Osteoblast (primary cell): ENCODE measurements at regions not wholly inside any gene's neighbourhood (a gene's known extent, or its start where the extent isn't known, plus 50 kb on each side); places are given as distances from the start of the nearest gene placed in this dataset.
"Not testable (repeated sequence)": the region's sequence is repeated elsewhere in the genome, so short reads cannot be mapped to it uniquely, and the experiment has no call there.

Experiments used
- DNase-seq: peaks from one replicate; pipeline ENCODE4 v3.0.0; 2011; ENCODE audit warnings: low spot score, mixed read lengths; ENCODE audit not compliant: insufficient read length; ENCODE audit errors: missing footprints
- H2AFZ ChIP-seq: 2 replicates; pipeline ENCODE4 v1.6.0; 2011; ENCODE audit warnings: mild to moderate bottlenecking, low read length
- H3K27ac ChIP-seq: 2 replicates; pipeline ENCODE4 v1.5.1; 2011; ENCODE audit warnings: mild to moderate bottlenecking, low read depth, low read length, moderate library complexity
- H3K27me3 ChIP-seq: 2 replicates; pipeline ENCODE4 v1.6.0; 2012; ENCODE audit warnings: mild to moderate bottlenecking, control low read depth, inconsistent platforms, low read length, moderate library complexity; ENCODE audit not compliant: insufficient read depth
- H3K36me3 ChIP-seq: 2 replicates; pipeline ENCODE4 v1.5.1; 2011; ENCODE audit warnings: mild to moderate bottlenecking, low read length, control low read depth, moderate library complexity; ENCODE audit not compliant: insufficient read depth
- H3K4me1 ChIP-seq: 2 replicates; pipeline ENCODE4 v1.5.1; 2011; ENCODE audit warnings: mild to moderate bottlenecking, low read length, control low read depth, moderate library complexity; ENCODE audit not compliant: insufficient read depth
- H3K4me2 ChIP-seq: 2 replicates; pipeline ENCODE4 v1.6.0; 2011; ENCODE audit warnings: mild to moderate bottlenecking, low read length; ENCODE audit not compliant: insufficient read depth
- H3K4me3 ChIP-seq: fragments of 200-600 bp; sonication (generic); 3 replicates; pipeline ENCODE4 v1.5.1; 2012; ENCODE audit warnings: mild to moderate bottlenecking, low read length, inconsistent platforms; ENCODE audit not compliant: insufficient read depth
- H3K79me2 ChIP-seq: 2 replicates; pipeline ENCODE4 v1.6.0; 2012; ENCODE audit warnings: mild to moderate bottlenecking, low read length, control low read depth, inconsistent platforms; ENCODE audit not compliant: insufficient read depth
- H3K9me3 ChIP-seq: 2 replicates; pipeline ENCODE4 v1.5.1; 2011; ENCODE audit warnings: low read depth, low read length, control low read depth
- H4K20me1 ChIP-seq: 2 replicates; pipeline ENCODE4 v1.6.0; 2012; ENCODE audit warnings: mild to moderate bottlenecking, low read length, control low read depth; ENCODE audit not compliant: insufficient read depth
- CTCF ChIP-seq: IDR thresholded peaks from 2 replicates; pipeline ENCODE4 v1.5.1; 2011; ENCODE audit warnings: mild to moderate bottlenecking, low read depth, low read length, moderate library complexity; ENCODE audit errors: extremely low read depth

- Histone ChIP-seq H4K20me1 (no peaks in the 10 kb centered on the region), H3K4me1 (no peaks in the 10 kb centered on the region), H3K27ac (no peak overlapping the region), H3K4me3 (no peak overlapping the region), H3K9me3 (no peaks in the 10 kb centered on the region), H3K36me3 (no peaks in the 10 kb centered on the region), H3K79me2 (no peaks in the 10 kb centered on the region), H3K4me2 (no peak overlapping the region), H2AFZ (no peak overlapping the region), H3K27me3 (no peaks in the 10 kb centered on the region)
- no peak for DNase-seq
- TF ChIP-seq CTCF = no peak
Observed at GRCh38 chr13:73307481-73307880, 248.7 kb downstream of the KLF5 start.

GRCh38 chr13:73306688-73307087 lies 247.9 kb downstream of the KLF5 start:
- H3K9me3 ChIP-seq = no peaks in the 10 kb centered on the region
- H4K20me1 ChIP-seq = no peaks in the 10 kb centered on the region
- no peak overlapping the region for H2AFZ ChIP-seq
- no peak overlapping the region for H3K27ac ChIP-seq
- H3K4me1 ChIP-seq = no peaks in the 10 kb centered on the region
- TF ChIP-seq CTCF = no peak
- H3K4me3 ChIP-seq = no peak overlapping the region
- no peak overlapping the region for H3K4me2 ChIP-seq
- DNase-seq = no peak
- no peaks in the 10 kb centered on the region for H3K79me2 ChIP-seq
- H3K36me3 ChIP-seq = no peaks in the 10 kb centered on the region
- no peaks in the 10 kb centered on the region for H3K27me3 ChIP-seq

- no peaks in the 10 kb centered on the region for H3K79me2 ChIP-seq
- H3K27ac ChIP-seq = no peak overlapping the region
- H3K4me2 ChIP-seq = no peak overlapping the region
- DNase-seq = no peak
- H3K4me3 ChIP-seq = no peak overlapping the region
- no peaks in the 10 kb centered on the region for H3K4me1 ChIP-seq
- no peaks in the 10 kb centered on the region for H4K20me1 ChIP-seq
- no peaks in the 10 kb centered on the region for H3K9me3 ChIP-seq
- H3K36me3 ChIP-seq = no peaks in the 10 kb centered on the region
- no peak for TF ChIP-seq CTCF
- H2AFZ ChIP-seq = no peak overlapping the region
- no peaks in the 10 kb centered on the region for H3K27me3 ChIP-seq
Observed at GRCh38 chr13:73304442-73304841, 245.6 kb downstream of the KLF5 start.

- no peak overlapping the region for H3K4me2 ChIP-seq
- H3K27ac ChIP-seq = no peak overlapping the region
- H3K27me3 ChIP-seq = no peaks in the 10 kb centered on the region
- H2AFZ ChIP-seq = no peak overlapping the region
- H3K36me3 ChIP-seq = no peaks in the 10 kb centered on the region
- no peak for DNase-seq
- TF ChIP-seq CTCF = no peak
- no peaks in the 10 kb centered on the region for H3K4me1 ChIP-seq
- H3K79me2 ChIP-seq = no peaks in the 10 kb centered on the region
- no peaks in the 10 kb centered on the region for H4K20me1 ChIP-seq
- no peak overlapping the region for H3K4me3 ChIP-seq
- no peaks in the 10 kb centered on the region for H3K9me3 ChIP-seq
Observed at GRCh38 chr13:73303851-73304250, 245.0 kb downstream of the KLF5 start.

GRCh38 chr13:73301622-73302021 lies 242.8 kb downstream of the KLF5 start:
- not testable (repeated sequence) for H4K20me1 ChIP-seq, H3K9me3 ChIP-seq, H3K4me1 ChIP-seq, H3K27me3 ChIP-seq, DNase-seq, H3K36me3 ChIP-seq, H2AFZ ChIP-seq, H3K79me2 ChIP-seq, H3K4me2 ChIP-seq, H3K4me3 ChIP-seq, H3K27ac ChIP-seq
